ENCODE measurements at regions not wholly inside any gene's neighbourhood (a gene's known extent, or its start where the extent isn't known, plus 50 kb on each side); places are given as distances from the start of the nearest gene placed in this dataset.

DNA sequence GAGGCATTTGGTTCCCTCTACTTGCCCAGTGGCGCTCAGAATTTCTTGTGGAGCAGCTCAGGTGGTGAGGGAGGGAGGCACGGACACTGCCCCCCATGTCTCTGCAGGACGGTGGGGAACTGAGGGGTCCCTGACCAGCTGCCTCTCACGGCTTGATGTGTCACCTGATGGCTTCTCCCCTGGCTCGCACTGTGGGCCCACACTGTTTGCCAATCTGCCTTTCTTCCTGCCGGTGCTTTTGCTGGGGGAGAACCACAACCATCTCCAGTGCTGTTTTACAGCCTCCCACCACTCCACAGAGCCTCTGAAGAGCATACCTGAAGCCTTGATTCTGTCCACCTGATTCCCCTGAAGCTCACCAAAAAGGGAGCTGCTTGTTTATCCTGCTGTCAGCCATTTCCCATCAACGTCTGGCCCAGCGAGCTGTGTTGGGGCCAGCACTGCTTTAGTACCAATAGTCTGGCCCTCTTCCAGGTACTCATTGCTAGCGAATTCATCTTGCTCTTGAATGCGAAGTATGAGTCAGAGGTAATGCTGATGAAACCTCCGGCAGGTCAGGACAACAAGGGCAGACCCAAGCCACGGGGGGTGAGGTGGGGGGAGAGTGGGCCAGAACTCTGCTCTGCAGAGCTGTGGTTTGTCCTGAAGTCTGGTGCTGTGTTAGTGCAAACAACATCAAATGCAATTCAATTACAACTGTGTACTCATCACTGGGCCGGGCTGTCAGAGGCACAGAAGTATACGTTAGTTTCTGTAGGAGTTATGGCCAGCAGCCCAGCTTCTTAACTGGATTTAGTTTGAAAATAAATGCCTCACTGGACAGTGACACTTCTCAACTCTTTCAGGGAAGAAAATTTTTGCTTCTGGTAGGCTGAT lies 208.3 kb upstream of the JADE1 start (continued):
- TF ChIP-seq ZNF431 (CRISPR knock-in tag; IDR thresholded peaks at IDR 0.05), result no peak
- no peak for TF ChIP-seq SETDB1 (IDR thresholded peaks at IDR 0.05; ENCODE audit: low read length)
- TF ChIP-seq CEBPG (CRISPR knock-in tag; IDR thresholded peaks at IDR 0.05), result peak; percentile 98
- peak; percentile 51 to 95; a peak in 2 of 4 replicates for TF ChIP-seq CEBPG (tag; conservative IDR thresholded peaks at IDR 0.05 in 1 of 2, IDR thresholded peaks at IDR 0.05 in 1 of 2)
- no peak for TF ChIP-seq ZNF717 (CRISPR knock-in tag; IDR thresholded peaks at IDR 0.05)
- TF ChIP-seq RNF2 (IDR thresholded peaks at IDR 0.05), result peak; percentile 87
- peak; percentile 21; the same call in 1 of the 2 replicates for TF ChIP-seq POLR2H (tag; IDR thresholded peaks at IDR 0.05; ENCODE audit: low read depth)
- TF ChIP-seq ARID3A (IDR thresholded peaks at IDR 0.05; ENCODE audit: borderline replicate concordance, low read depth, low read length), result no peak
- TF ChIP-seq DMBX1 (CRISPR knock-in tag; IDR thresholded peaks at IDR 0.05; ENCODE audit: borderline replicate concordance), result peak; percentile 43; the same call in 1 of the 2 replicates
- TF ChIP-seq FOXK1 (CRISPR knock-in tag; IDR thresholded peaks at IDR 0.05; ENCODE audit: borderline replicate concordance), result 0 out of 2 replicates have a peak, but pooled peaks have one; percentile 69
- TF ChIP-seq BRF2 (IDR thresholded peaks at IDR 0.05; ENCODE audit: borderline replicate concordance, insufficient read depth, insufficient read length), result no peak
- TF ChIP-seq ZNF384 (IDR thresholded peaks at IDR 0.05; ENCODE audit: low read depth, low read length), result no peak
- no peak for TF ChIP-seq ATF2 (CRISPR knock-in tag; IDR thresholded peaks at IDR 0.05)
- no peak for TF ChIP-seq MTA2 (IDR thresholded peaks at IDR 0.05; ENCODE audit: low read depth)
- no peak for TF ChIP-seq PML (IDR thresholded peaks at IDR 0.05; ENCODE audit: low read length)
- TF ChIP-seq, protein P1, sequence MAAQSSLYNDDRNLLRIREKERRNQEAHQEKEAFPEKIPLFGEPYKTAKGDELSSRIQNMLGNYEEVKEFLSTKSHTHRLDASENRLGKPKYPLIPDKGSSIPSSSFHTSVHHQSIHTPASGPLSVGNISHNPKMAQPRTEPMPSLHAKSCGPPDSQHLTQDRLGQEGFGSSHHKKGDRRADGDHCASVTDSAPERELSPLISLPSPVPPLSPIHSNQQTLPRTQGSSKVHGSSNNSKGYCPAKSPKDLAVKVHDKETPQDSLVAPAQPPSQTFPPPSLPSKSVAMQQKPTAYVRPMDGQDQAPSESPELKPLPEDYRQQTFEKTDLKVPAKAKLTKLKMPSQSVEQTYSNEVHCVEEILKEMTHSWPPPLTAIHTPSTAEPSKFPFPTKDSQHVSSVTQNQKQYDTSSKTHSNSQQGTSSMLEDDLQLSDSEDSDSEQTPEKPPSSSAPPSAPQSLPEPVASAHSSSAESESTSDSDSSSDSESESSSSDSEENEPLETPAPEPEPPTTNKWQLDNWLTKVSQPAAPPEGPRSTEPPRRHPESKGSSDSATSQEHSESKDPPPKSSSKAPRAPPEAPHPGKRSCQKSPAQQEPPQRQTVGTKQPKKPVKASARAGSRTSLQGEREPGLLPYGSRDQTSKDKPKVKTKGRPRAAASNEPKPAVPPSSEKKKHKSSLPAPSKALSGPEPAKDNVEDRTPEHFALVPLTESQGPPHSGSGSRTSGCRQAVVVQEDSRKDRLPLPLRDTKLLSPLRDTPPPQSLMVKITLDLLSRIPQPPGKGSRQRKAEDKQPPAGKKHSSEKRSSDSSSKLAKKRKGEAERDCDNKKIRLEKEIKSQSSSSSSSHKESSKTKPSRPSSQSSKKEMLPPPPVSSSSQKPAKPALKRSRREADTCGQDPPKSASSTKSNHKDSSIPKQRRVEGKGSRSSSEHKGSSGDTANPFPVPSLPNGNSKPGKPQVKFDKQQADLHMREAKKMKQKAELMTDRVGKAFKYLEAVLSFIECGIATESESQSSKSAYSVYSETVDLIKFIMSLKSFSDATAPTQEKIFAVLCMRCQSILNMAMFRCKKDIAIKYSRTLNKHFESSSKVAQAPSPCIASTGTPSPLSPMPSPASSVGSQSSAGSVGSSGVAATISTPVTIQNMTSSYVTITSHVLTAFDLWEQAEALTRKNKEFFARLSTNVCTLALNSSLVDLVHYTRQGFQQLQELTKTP (IDR thresholded peaks at IDR 0.05; ENCODE audit: low read depth in 1 of 2, partially characterized antibody in 2 of 2), result peak; percentile 67 to 71
- peak; percentile 52 for TF ChIP-seq BRD9 (IDR thresholded peaks at IDR 0.05; ENCODE audit: low read depth, partially characterized antibody)
- no peak for TF ChIP-seq STAT5B (CRISPR knock-in tag; IDR thresholded peaks at IDR 0.05)
- TF ChIP-seq ARNT (IDR thresholded peaks at IDR 0.05), result peak in 1 of 2 experiments; percentile 83; a peak in 2 of 4 replicates
- TF ChIP-seq EP400 (IDR thresholded peaks at IDR 0.05), result peak; percentile 69
- TF ChIP-seq BDP1 (IDR thresholded peaks at IDR 0.05; ENCODE audit: insufficient read depth, insufficient read length), result no peak
